ENCODE measurements at regions not wholly inside any gene's neighbourhood (a gene's known extent, or its start where the extent isn't known, plus 50 kb on each side); places are given as distances from the start of the nearest gene placed in this dataset.

GRCh38 chr3:103510760-103511159 is 1075.9 kb downstream of the ZPLD1 start:
- no peak overlapping the region for H3K27ac ChIP-seq
- no peaks in the 10 kb centered on the region for H3K27me3 ChIP-seq (replicated peaks; ENCODE audit: insufficient read depth)
- no peaks in the 10 kb centered on the region for H3K4me1 ChIP-seq (ENCODE audit: control insufficient read depth in 1 of 2, low read depth in 2 of 2)
- no peak overlapping the region for H3K4me3 ChIP-seq
- ATAC-seq (ENCODE audit: insufficient number of reproducible peaks, low FRiP score, low read depth) = no peak
- DNase-seq (ENCODE audit: low spot score) = no peak
- no peaks in the 10 kb centered on the region for H3K36me3 ChIP-seq
- no peaks in the 10 kb centered on the region for H3K9me3 ChIP-seq
- TF ChIP-seq, protein P1, sequence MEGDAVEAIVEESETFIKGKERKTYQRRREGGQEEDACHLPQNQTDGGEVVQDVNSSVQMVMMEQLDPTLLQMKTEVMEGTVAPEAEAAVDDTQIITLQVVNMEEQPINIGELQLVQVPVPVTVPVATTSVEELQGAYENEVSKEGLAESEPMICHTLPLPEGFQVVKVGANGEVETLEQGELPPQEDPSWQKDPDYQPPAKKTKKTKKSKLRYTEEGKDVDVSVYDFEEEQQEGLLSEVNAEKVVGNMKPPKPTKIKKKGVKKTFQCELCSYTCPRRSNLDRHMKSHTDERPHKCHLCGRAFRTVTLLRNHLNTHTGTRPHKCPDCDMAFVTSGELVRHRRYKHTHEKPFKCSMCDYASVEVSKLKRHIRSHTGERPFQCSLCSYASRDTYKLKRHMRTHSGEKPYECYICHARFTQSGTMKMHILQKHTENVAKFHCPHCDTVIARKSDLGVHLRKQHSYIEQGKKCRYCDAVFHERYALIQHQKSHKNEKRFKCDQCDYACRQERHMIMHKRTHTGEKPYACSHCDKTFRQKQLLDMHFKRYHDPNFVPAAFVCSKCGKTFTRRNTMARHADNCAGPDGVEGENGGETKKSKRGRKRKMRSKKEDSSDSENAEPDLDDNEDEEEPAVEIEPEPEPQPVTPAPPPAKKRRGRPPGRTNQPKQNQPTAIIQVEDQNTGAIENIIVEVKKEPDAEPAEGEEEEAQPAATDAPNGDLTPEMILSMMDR (IDR thresholded peaks at IDR 0.05) = no peak

DNA sequence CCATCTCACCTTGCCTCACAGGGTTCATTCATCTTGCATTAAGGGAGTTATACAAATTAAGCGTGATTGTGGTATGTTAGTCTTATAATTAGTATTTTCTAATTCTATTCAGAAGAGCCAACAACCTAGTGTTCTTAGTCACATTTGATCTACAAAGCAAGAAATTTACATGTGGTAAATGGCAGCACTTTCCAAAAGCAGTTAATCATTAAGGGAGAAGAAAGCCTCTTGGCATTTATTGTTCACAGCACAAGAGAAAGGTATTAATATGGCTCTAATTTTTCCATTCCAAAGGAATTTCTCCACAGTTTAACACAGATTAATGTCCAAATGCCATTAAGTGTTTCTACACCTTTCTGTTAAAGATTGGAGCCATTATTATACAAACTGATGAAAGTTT is 1077.1 kb downstream of the ZPLD1 start:
- DNase-seq (ENCODE audit: low spot score) (no peak), ATAC-seq (ENCODE audit: insufficient number of reproducible peaks, low FRiP score, low read depth) (no peak)
- Histone ChIP-seq H3K27me3 (replicated peaks; ENCODE audit: insufficient read depth) (no peaks in the 10 kb centered on the region), H3K4me1 (ENCODE audit: control insufficient read depth in 1 of 2, low read depth in 2 of 2) (no peaks in the 10 kb centered on the region), H3K4me3 (no peak overlapping the region), H3K27ac (no peak overlapping the region), H3K9me3 (no peaks in the 10 kb centered on the region), H3K36me3 (no peaks in the 10 kb centered on the region)
- TF ChIP-seq, protein P1 (IDR thresholded peaks at IDR 0.05) = no peak

DNA sequence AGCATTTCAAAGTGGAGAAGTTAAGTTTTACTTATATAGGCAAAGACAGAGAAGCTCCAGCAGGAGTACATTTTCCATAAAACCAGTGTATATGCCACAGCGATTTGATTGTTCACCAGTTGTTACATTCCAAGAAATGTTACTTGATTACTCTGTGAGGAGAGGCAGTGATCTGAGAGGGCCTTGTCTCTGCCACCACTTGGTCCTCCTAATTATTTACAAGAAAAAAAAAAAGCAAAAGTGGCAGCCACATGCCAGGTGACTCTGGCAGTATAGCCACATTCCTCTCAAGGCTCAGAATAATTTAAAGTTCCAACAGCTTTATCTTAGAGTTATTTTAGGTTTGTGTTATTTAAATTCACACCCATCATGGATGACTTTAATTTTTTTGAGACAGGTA is 1077.8 kb downstream of the ZPLD1 start:
- DNase-seq (ENCODE audit: low spot score) = no peak
- no peaks in the 10 kb centered on the region for H3K36me3 ChIP-seq
- H3K4me1 ChIP-seq (ENCODE audit: control insufficient read depth in 1 of 2, low read depth in 2 of 2) = no peaks in the 10 kb centered on the region
- no peak overlapping the region for H3K4me3 ChIP-seq
- no peak overlapping the region for H3K27ac ChIP-seq
- TF ChIP-seq, protein P1 (IDR thresholded peaks at IDR 0.05) = no peak
- ATAC-seq (ENCODE audit: insufficient number of reproducible peaks, low FRiP score, low read depth) = no peak
- no peaks in the 10 kb centered on the region for H3K27me3 ChIP-seq (replicated peaks; ENCODE audit: insufficient read depth)
- no peaks in the 10 kb centered on the region for H3K9me3 ChIP-seq

DNA sequence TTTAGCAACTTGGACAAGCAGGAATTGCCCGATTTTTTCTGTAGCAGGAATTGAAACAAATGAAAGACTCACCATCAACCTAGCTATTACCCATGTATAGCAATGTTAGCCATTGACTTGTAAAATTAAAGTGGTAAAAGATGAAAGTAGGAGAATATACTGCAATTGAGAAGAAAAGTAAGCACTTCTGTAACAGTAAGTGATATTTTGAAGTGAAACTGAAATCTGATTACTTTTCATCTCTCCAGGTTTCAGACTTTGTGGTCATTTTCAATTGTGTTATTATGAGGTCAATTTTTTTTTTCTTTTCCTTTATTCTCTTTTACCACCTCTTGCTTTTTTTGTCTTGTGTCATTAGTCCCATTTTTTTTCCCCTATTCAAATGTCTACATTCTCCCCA is 1078.2 kb downstream of the ZPLD1 start:
- Histone ChIP-seq H3K4me3 (no peak overlapping the region), H3K27me3 (replicated peaks; ENCODE audit: insufficient read depth) (no peaks in the 10 kb centered on the region), H3K36me3 (no peaks in the 10 kb centered on the region), H3K9me3 (no peaks in the 10 kb centered on the region), H3K4me1 (ENCODE audit: control insufficient read depth in 1 of 2, low read depth in 2 of 2) (no peaks in the 10 kb centered on the region), H3K27ac (no peak overlapping the region)
- TF ChIP-seq, protein P1 (IDR thresholded peaks at IDR 0.05) = no peak
- DNase-seq (ENCODE audit: low spot score) (no peak), ATAC-seq (ENCODE audit: insufficient number of reproducible peaks, low FRiP score, low read depth) (no peak)

GRCh38 chr3:103515116-103515515 is 1080.3 kb downstream of the ZPLD1 start:
- ATAC-seq (ENCODE audit: insufficient number of reproducible peaks, low FRiP score, low read depth) = no peak

More at GRCh38 chr3:103515116-103515515, 1080.3 kb downstream of the ZPLD1 start:
- Histone ChIP-seq H3K27me3 (replicated peaks; ENCODE audit: insufficient read depth) (no peaks in the 10 kb centered on the region), H3K36me3 (no peaks in the 10 kb centered on the region), H3K27ac (no peak overlapping the region), H3K4me1 (ENCODE audit: control insufficient read depth in 1 of 2, low read depth in 2 of 2) (no peaks in the 10 kb centered on the region), H3K9me3 (no peaks in the 10 kb centered on the region), H3K4me3 (no peak overlapping the region)
- TF ChIP-seq, protein P1 (IDR thresholded peaks at IDR 0.05) = no peak
- no peak for DNase-seq (ENCODE audit: low spot score)

Data from thoracic aorta (tissue), 2 donors.